Lower leg skin (tissue), 4 donors: ENCODE measurements at regions not wholly inside any gene's neighbourhood (a gene's known extent, or its start where the extent isn't known, plus 50 kb on each side); places are given as distances from the start of the nearest gene placed in this dataset.

Source experiments
- DNase-seq, 2 donors: peaks; one replicate each; pipeline ENCODE4 v3.0.0-alpha.2; 2019; ENCODE audit warnings: low spot score in 2 of 2
- H3K4me3 ChIP-seq: fragments of 200-600 bp; sonication (generic); 2 replicates; pipeline ENCODE4 v1.5.1; 2017; ENCODE audit warnings: mild to moderate bottlenecking, low read depth; ENCODE audit not compliant: poor library complexity, severe bottlenecking
- POLR2A ChIP-seq, 2 donors: fragments of 450-650 bp; IDR thresholded peaks; one replicate each; pipeline ENCODE4 v1.6.1; 2016 to 2017; ENCODE audit warnings: antibody characterized with exemption in 2 of 2, mild to moderate bottlenecking in 1 of 2, moderate library complexity in 1 of 2
- WGBS, 2 donors: methylation state at CpG; one replicate each; pipeline ENCODE4 v1.1.5; 2018; 5-methylcytosine and 5-hydroxymethylcytosine counted together
- intact Hi-C: fragments of 100-400 bp; cut with DNase I; formaldehyde crosslinking; loops from one replicate; pipeline ENCODE4 v1.15.0; 2023; ENCODE audit warnings: low total_unique reads
- TF ChIP-seq, protein P1 (sequence below), 3 donors: fragments of 450-650 bp; IDR thresholded peaks; one replicate each; pipeline ENCODE4 v1.5.1; 2016; ENCODE audit warnings: antibody characterized with exemption in 3 of 3, mild to moderate bottlenecking in 3 of 3, moderate library complexity in 2 of 3

DNA sequence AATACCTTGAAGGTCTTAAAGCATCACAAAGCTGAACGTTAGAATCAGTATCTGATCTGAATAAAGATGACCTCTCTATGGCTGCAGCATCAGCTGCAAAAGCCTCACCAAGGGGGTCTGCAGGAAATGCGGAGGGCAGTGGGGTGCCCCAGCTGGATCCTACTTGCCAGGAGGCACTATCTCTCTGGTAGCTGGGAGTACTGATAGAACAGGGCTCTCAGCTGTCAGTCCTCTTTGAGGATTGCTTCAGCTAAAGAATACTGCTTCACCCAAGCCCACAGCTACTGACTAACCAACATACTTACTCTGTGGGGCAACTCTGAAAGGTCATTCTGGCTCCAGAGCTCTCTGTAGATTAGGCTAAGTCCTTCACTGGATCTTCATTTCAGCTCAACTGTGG is 112.5 kb upstream of the ZFP42 start:
- DNase-seq = no peak
- 73 to 74% methylated on average over 2 of the region's 2 CpGs for WGBS, 2 donors
- intact Hi-C loops = no loop called here
- H3K4me3 ChIP-seq = no peak overlapping the region
- no peak for TF ChIP-seq POLR2A (IDR thresholded peaks at IDR 0.05)
- TF ChIP-seq, protein P1, sequence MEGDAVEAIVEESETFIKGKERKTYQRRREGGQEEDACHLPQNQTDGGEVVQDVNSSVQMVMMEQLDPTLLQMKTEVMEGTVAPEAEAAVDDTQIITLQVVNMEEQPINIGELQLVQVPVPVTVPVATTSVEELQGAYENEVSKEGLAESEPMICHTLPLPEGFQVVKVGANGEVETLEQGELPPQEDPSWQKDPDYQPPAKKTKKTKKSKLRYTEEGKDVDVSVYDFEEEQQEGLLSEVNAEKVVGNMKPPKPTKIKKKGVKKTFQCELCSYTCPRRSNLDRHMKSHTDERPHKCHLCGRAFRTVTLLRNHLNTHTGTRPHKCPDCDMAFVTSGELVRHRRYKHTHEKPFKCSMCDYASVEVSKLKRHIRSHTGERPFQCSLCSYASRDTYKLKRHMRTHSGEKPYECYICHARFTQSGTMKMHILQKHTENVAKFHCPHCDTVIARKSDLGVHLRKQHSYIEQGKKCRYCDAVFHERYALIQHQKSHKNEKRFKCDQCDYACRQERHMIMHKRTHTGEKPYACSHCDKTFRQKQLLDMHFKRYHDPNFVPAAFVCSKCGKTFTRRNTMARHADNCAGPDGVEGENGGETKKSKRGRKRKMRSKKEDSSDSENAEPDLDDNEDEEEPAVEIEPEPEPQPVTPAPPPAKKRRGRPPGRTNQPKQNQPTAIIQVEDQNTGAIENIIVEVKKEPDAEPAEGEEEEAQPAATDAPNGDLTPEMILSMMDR (IDR thresholded peaks at IDR 0.05) = no peak

DNA sequence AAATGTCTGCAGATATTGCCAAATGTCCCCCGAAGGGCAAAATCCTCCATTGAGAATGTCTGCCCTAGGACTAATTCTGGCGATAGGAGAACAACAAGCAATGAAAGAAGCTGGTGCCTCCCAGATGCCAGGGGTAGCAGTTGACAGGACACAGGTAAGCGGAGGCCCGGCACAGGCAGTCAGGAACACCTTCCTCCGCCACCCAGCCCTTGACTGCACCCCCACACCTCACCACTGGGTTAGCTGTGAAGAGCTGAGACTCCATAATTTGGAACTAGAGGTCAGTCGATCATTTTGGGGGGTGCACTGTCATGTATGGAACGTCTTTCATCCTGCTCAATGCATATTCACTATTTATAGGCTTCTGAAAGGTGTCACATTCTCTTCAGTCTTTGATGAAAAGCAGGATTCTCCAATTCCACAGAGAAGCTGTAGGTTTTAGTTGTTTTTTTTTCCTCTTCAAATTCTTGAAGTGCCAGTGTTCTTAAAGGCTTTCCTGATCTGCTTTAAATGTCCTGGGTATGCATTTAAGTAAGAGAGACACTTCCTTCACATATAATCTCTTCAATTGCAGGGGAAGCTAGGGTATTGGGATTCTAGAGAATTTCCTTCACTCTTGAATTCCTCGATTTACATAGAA is 111.6 kb upstream of the ZFP42 start:
- WGBS, 2 donors = 64 to 79% methylated on average over 8 of the region's 8 CpGs
- no peak for TF ChIP-seq POLR2A (IDR thresholded peaks at IDR 0.05)
- TF ChIP-seq, protein P1 (IDR thresholded peaks at IDR 0.05) = no peak
- no peak overlapping the region for H3K4me3 ChIP-seq
- intact Hi-C loops = no loop called here
- no peak for DNase-seq

DNA sequence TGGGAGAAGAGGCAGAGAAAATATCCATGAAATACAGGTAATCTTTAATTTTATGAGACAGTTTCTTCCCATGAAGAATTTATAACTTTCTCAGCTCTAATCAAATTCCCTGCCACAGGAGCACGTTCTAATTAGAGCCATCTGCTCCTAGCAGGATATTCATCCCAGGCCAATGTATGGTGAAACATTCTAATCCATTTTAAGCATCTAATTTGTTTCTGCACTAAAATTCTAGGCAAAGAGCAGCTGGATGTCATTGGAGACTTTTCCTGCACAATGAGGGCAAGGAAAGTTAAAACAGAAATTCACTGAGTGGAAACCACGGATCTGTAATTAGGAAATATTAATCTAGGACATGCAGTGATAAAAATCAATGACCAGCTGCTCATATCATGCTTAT is 107.7 kb upstream of the ZFP42 start:
- no peak overlapping the region for H3K4me3 ChIP-seq
- 39 to 49% methylated on average over 2 of the region's 2 CpGs for WGBS, 2 donors
- DNase-seq = no peak
- TF ChIP-seq, protein P1 (IDR thresholded peaks at IDR 0.05) = no peak
- TF ChIP-seq POLR2A (IDR thresholded peaks at IDR 0.05) = no peak
- intact Hi-C loops = no loop called here

- TF ChIP-seq POLR2A (IDR thresholded peaks at IDR 0.05) = no peak
- TF ChIP-seq, protein P1 (IDR thresholded peaks at IDR 0.05) = no peak
- WGBS, 2 donors = 88 to 93% methylated on average over 6 of the region's 6 CpGs
- intact Hi-C loops = no loop called here
- no peak overlapping the region for H3K4me3 ChIP-seq
- no peak for DNase-seq
Measured at GRCh38 chr4:187889651-187890050, 105.9 kb upstream of the ZFP42 start.

- no peak overlapping the region for H3K4me3 ChIP-seq
- WGBS, 2 donors = 74 to 89% methylated on average over 5 of the region's 5 CpGs
- intact Hi-C loops = no loop called here
- no peak for DNase-seq
- TF ChIP-seq, protein P1 (IDR thresholded peaks at IDR 0.05) = no peak
- TF ChIP-seq POLR2A (IDR thresholded peaks at IDR 0.05) = no peak
Measured at GRCh38 chr4:187893418-187893817, 102.2 kb upstream of the ZFP42 start.

- no peak overlapping the region for H3K4me3 ChIP-seq
- TF ChIP-seq POLR2A (IDR thresholded peaks at IDR 0.05) = no peak
- WGBS, 2 donors = 81 to 88% methylated on average over 5 of the region's 5 CpGs
- DNase-seq = no peak
- intact Hi-C loops = no loop called here
Measured at GRCh38 chr4:187903106-187903505, 92.5 kb upstream of the ZFP42 start.
